Glutamatergic neuron (in vitro differentiated cells): ENCODE measurements at regions not wholly inside any gene's neighbourhood (a gene's known extent, or its start where the extent isn't known, plus 50 kb on each side); places are given as distances from the start of the nearest gene placed in this dataset.

Experiments
- DNase-seq: peaks from one replicate; pipeline ENCODE4 v3.0.0; 2022
- H3K27ac Mint-ChIP-seq: one replicate; pipeline ENCODE4 v1.8.0; 2020; ENCODE audit warnings: mild to moderate bottlenecking, mixed read lengths, inconsistent platforms; ENCODE audit not compliant: unreplicated experiment
- H3K27me3 Mint-ChIP-seq: one replicate; pipeline ENCODE4 v1.8.0; 2020; ENCODE audit warnings: mild to moderate bottlenecking, moderate library complexity, mixed read lengths, inconsistent platforms; ENCODE audit not compliant: unreplicated experiment
- H3K36me3 Mint-ChIP-seq: one replicate; pipeline ENCODE4 v1.8.0; 2020; ENCODE audit warnings: mild to moderate bottlenecking, mixed read lengths, inconsistent platforms; ENCODE audit not compliant: unreplicated experiment
- H3K4me1 Mint-ChIP-seq: one replicate; pipeline ENCODE4 v1.8.0; 2020; ENCODE audit warnings: mild to moderate bottlenecking, low read depth, mixed read lengths, inconsistent platforms; ENCODE audit not compliant: unreplicated experiment
- H3K4me3 Mint-ChIP-seq: one replicate; pipeline ENCODE4 v1.8.0; 2020; ENCODE audit warnings: mild to moderate bottlenecking, mixed read lengths, inconsistent platforms; ENCODE audit not compliant: unreplicated experiment
- H3K9me3 Mint-ChIP-seq: one replicate; pipeline ENCODE4 v1.8.0; 2020; ENCODE audit warnings: mild to moderate bottlenecking, moderate library complexity, mixed read lengths, inconsistent platforms; ENCODE audit not compliant: unreplicated experiment
- CTCF ChIP-seq: fragments of 200-600 bp; sonication (generic); IDR thresholded peaks from one replicate; pipeline ENCODE4 v1.5.0; 2021; ENCODE audit not compliant: partially characterized antibody, unreplicated experiment

GRCh38 chr21:23968008-23968407 lies 1639.3 kb downstream of the MRPL39 start:
- no peak for DNase-seq
- peaks cover 9% of the 10 kb centered on the region for H3K4me1 Mint-ChIP-seq
- H3K36me3 Mint-ChIP-seq: no peaks in the 10 kb centered on the region
- no peak overlapping the region for H3K27ac Mint-ChIP-seq
- TF ChIP-seq CTCF: no peak
- no peak overlapping the region for H3K4me3 Mint-ChIP-seq
- no peaks in the 10 kb centered on the region for H3K9me3 Mint-ChIP-seq
- H3K27me3 Mint-ChIP-seq: peaks cover 2% of the 10 kb centered on the region

- TF ChIP-seq CTCF: no peak
- Mint-ChIP-seq H3K9me3 (no peaks in the 10 kb centered on the region), H3K4me1 (peaks cover under 1% of the 10 kb centered on the region), H3K27me3 (peaks cover 2% of the 10 kb centered on the region), H3K4me3 (no peak overlapping the region), H3K36me3 (no peaks in the 10 kb centered on the region), H3K27ac (no peak overlapping the region)
- DNase-seq: no peak
Measured at GRCh38 chr21:23963454-23963853, 1643.8 kb downstream of the MRPL39 start.

DNA sequence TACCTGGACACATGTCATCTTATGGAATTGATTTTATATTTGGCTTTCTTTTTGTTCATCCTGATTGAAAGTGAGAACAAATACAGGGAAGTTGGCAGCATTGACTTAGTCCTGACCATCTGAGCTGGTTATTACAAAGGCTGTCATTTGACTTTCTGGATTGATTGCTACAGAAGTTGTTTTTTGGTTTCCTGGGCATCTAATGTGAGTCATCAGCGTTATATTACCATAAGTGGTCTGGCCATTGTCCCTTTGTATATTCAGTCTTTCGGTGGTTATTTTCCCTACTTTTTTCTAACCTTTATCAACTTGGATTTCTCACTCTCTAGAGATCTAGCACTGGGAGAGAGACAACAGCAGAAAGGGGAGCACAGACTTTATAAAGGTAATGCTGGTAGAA lies 1646.5 kb downstream of the MRPL39 start:
- DNase-seq: no peak
- H3K27me3 Mint-ChIP-seq: no peaks in the 10 kb centered on the region
- no peak for TF ChIP-seq CTCF
- H3K27ac Mint-ChIP-seq: no peak overlapping the region
- no peaks in the 10 kb centered on the region for H3K36me3 Mint-ChIP-seq
- H3K4me3 Mint-ChIP-seq: no peak overlapping the region
- no peaks in the 10 kb centered on the region for H3K4me1 Mint-ChIP-seq
- H3K9me3 Mint-ChIP-seq: no peaks in the 10 kb centered on the region

- DNase-seq: no peak
- Mint-ChIP-seq H3K4me3 (no peak overlapping the region), H3K4me1 (no peaks in the 10 kb centered on the region), H3K36me3 (no peaks in the 10 kb centered on the region), H3K9me3 (no peaks in the 10 kb centered on the region), H3K27ac (no peak overlapping the region), H3K27me3 (no peaks in the 10 kb centered on the region)
- no peak for TF ChIP-seq CTCF
Measured at GRCh38 chr21:23955135-23955843, 1652.0 kb downstream of the MRPL39 start.

- Mint-ChIP-seq H3K36me3 (no peaks in the 10 kb centered on the region), H3K27ac (no peak overlapping the region), H3K4me1 (no peaks in the 10 kb centered on the region), H3K9me3 (no peaks in the 10 kb centered on the region), H3K27me3 (no peaks in the 10 kb centered on the region), H3K4me3 (no peak overlapping the region)
- no peak for TF ChIP-seq CTCF
- no peak for DNase-seq
Measured at GRCh38 chr21:23952269-23952668, 1655.0 kb downstream of the MRPL39 start.
